Astrocyte of the cerebellum (primary cell): ENCODE measurements at regions not wholly inside any gene's neighbourhood (a gene's known extent, or its start where the extent isn't known, plus 50 kb on each side); places are given as distances from the start of the nearest gene placed in this dataset.

ENCODE experiments used
- DNase-seq: peaks from one replicate; pipeline ENCODE4 v3.0.0-alpha.2; 2011; ENCODE audit warnings: low read depth
- H3K4me3 ChIP-seq: 2 replicates; pipeline ENCODE4 v1.5.1; 2011; ENCODE audit warnings: mild to moderate bottlenecking, low read depth, low read length, moderate library complexity
- in situ Hi-C: cut with HindIII; loops from 2 replicates; pipeline ENCODE4 v1.10.0; 2017; ENCODE audit warnings: low sequenced_read_pairs
- TF ChIP-seq, protein P1 (sequence below): IDR thresholded peaks from 2 replicates; pipeline ENCODE4 v1.5.1; 2012; ENCODE audit warnings: low read length, low read depth, moderate library complexity, mild to moderate bottlenecking; ENCODE audit errors: missing control alignments

DNA sequence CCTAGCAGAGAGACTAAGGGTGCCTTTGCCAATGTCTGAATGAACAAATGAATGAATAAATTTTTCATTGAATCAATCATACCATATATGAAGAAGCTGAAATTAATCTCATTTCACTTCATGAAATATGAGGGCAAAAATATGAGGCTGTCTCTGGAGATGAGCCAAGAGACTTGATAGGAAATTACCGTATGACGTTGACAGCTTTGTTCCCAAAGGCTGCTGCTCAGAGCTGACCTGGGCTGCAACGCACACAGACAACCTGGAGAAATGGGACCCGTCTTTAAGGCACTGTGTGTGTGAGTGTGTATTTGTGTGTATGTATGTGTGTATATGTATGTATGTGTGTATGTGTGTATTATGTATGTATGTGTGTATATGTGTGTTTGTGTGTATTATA is 226.1 kb downstream of the IRX2 start:
- H3K4me3 ChIP-seq: no peak overlapping the region
- TF ChIP-seq, protein P1, sequence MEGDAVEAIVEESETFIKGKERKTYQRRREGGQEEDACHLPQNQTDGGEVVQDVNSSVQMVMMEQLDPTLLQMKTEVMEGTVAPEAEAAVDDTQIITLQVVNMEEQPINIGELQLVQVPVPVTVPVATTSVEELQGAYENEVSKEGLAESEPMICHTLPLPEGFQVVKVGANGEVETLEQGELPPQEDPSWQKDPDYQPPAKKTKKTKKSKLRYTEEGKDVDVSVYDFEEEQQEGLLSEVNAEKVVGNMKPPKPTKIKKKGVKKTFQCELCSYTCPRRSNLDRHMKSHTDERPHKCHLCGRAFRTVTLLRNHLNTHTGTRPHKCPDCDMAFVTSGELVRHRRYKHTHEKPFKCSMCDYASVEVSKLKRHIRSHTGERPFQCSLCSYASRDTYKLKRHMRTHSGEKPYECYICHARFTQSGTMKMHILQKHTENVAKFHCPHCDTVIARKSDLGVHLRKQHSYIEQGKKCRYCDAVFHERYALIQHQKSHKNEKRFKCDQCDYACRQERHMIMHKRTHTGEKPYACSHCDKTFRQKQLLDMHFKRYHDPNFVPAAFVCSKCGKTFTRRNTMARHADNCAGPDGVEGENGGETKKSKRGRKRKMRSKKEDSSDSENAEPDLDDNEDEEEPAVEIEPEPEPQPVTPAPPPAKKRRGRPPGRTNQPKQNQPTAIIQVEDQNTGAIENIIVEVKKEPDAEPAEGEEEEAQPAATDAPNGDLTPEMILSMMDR: no peak
- no peak for DNase-seq
- in situ Hi-C loops: no loop called here

DNA sequence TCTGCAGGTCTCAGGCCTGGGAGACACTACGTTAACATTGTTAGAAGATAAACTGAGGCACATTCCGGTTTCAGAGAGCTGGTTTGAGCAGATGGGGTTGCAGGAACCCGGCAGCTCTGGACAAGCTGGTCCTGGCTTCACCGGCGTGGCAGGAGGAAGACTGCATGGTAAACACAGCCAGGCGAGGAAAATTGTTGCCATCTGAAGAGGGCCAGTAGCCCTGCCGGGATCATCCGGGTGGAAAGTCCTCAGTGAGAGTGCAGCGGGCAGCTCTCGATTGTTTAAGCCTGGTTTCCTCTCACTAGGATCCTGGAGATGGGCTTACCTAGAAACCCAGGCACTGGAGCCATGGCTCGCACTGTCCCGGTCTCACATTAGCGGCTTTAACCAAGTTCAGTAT is 226.9 kb downstream of the IRX2 start:
- in situ Hi-C loops: no loop called here
- no peak for DNase-seq
- H3K4me3 ChIP-seq: no peak overlapping the region
- TF ChIP-seq, protein P1: no peak

DNA sequence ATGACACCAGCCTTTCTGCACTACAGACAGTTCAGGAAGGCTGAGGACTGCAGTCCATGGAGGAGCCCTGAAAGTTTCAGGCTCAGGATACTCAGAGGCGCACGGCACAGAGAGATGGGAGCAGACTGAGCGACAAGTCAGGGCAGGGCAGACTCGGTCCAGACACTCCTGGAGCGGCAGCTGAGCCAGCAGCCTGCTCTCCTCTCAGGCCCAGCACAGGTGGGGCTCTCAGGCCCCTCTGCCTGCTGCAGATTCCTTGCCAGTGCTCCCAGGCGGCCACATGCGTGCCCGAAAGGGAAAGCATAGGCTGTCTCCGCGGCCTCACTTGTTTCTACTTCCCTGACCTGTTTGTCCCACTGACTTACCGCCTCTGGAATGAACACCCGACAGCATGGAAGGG is 228.3 kb downstream of the IRX2 start:
- TF ChIP-seq, protein P1: no peak

DNA sequence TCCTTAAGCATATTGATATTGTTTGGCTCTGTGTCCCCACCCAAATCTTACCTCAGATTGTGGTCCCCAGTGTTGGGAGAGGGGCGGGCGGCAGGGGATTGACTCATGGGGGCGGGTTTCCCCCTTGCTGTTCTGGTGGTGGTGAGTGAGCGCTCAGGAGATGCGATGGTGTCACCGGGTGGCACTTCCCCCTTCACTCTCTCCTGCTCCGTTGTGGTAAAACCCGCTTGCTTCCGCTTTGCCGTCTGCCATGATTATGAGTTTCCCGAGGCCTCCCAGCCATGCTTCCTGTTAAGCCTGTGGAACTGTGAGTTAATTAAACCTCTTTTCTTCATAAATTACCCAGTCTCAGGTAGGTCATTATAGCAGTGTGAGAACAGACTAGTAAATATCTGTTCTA is 229.1 kb downstream of the IRX2 start:
- no peak for DNase-seq
- no peak overlapping the region for H3K4me3 ChIP-seq
- in situ Hi-C loops: no loop called here
- TF ChIP-seq, protein P1: no peak

More for the DNA sequence above, 228.3 kb downstream of the IRX2 start:
- in situ Hi-C loops: no loop called here
- H3K4me3 ChIP-seq: no peak overlapping the region
- no peak for DNase-seq

DNA sequence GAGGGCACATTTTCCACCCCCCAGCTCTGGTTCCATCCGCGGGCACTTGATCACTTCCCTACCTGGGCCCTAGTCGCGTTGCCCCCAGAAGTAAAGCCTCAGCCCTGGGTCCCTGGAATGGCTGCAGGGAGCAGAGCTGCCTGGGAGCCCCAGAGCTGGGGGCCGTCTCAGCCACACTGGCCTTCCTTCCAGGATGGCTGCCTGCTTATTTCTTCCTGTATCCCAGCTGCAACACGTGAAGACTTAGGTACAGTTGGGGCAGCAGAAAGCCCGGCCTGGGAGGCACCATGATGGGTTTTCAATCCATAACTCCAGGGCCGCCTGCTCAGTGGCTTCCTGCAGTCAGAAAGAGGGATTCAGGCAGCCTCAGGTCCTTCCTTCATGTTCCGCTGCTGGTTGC is 232.3 kb downstream of the IRX2 start:
- TF ChIP-seq, protein P1: no peak
- H3K4me3 ChIP-seq: no peak overlapping the region
- in situ Hi-C loops: no loop called here
- no peak for DNase-seq

DNA sequence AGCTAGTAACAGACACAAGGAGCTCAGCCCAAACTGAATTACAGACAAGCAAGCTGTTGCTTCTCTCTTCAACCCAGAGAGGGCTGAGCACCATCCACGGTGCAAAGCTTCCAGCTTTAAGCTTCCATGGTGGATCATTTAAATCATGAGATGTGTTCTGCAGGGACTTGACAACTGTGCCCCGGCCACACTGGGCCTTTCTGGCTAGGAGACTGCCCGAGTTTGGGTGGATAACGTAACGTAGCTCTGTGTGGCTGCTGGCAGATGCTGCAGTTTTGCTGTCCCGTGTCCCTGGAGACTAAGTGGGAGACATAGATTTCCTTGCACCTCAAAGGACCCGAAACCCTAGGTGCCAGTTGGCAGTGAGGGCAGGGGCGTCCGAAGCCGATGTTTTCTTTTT is 234.0 kb downstream of the IRX2 start:
- in situ Hi-C loops: no loop called here

More for the DNA sequence above, 234.0 kb downstream of the IRX2 start:
- DNase-seq: no peak
- no peak overlapping the region for H3K4me3 ChIP-seq
- TF ChIP-seq, protein P1: no peak
